Fibroblast of the aortic adventitia (primary cell): ENCODE measurements at regions not wholly inside any gene's neighbourhood (a gene's known extent, or its start where the extent isn't known, plus 50 kb on each side); places are given as distances from the start of the nearest gene placed in this dataset.

Experiments used
- DNase-seq: peaks from one replicate; pipeline ENCODE4 v3.0.0-alpha.2; 2010; ENCODE audit warnings: low read depth
- H3K4me3 ChIP-seq: 2 replicates; pipeline ENCODE4 v1.5.1; 2011; ENCODE audit warnings: low read depth, mild to moderate bottlenecking, control low read depth, low read length, moderate library complexity
- TF ChIP-seq, protein P1 (sequence below): IDR thresholded peaks from 2 replicates; pipeline ENCODE4 v1.5.1; 2011; ENCODE audit warnings: mild to moderate bottlenecking, low read length, control low read depth, inconsistent platforms; ENCODE audit not compliant: insufficient read depth

DNA sequence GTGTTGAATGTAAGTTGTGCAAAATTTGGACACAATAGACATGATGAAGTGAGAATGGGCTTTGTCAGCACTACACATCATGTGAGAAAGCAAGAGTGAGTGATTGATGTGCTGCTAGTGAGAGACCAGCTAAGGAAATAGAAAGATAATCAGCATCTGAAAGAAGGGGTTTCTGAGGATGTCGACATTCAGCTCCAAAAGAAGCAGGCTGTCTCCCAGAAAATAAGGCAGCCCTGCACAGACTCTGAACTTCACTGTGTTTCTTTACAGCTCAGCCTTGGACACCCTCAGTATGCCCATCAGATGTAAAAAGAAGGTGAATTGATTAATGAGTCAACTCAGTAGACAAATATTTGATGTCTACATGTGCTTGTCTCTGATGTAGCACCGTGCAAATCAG, 80.8 kb upstream of the ADCY2 start:
- TF ChIP-seq, protein P1, sequence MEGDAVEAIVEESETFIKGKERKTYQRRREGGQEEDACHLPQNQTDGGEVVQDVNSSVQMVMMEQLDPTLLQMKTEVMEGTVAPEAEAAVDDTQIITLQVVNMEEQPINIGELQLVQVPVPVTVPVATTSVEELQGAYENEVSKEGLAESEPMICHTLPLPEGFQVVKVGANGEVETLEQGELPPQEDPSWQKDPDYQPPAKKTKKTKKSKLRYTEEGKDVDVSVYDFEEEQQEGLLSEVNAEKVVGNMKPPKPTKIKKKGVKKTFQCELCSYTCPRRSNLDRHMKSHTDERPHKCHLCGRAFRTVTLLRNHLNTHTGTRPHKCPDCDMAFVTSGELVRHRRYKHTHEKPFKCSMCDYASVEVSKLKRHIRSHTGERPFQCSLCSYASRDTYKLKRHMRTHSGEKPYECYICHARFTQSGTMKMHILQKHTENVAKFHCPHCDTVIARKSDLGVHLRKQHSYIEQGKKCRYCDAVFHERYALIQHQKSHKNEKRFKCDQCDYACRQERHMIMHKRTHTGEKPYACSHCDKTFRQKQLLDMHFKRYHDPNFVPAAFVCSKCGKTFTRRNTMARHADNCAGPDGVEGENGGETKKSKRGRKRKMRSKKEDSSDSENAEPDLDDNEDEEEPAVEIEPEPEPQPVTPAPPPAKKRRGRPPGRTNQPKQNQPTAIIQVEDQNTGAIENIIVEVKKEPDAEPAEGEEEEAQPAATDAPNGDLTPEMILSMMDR, result no peak
- no peak for DNase-seq
- no peak overlapping the region for H3K4me3 ChIP-seq

DNA sequence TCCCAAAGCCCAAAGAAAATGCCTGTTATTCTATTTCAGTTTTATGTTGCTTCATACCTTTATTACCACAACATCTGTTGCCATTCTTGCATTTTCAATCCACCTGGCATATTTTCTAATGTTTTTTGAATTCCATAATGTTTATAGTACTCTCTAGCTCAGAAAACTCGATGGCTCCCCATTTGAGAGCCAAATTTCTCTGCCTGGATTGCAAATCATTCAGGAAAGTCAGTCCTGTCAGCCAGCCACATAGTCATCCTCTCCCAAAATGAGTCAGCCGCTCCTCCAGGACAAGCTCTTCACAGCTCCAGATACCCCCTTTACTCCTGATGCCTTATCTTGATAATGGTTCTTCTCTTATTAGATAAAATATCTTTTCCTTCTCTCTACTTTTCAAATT, 78.2 kb upstream of the ADCY2 start:
- TF ChIP-seq, protein P1, result no peak
- DNase-seq, result peak; percentile 34
- H3K4me3 ChIP-seq, result no peak overlapping the region

DNA sequence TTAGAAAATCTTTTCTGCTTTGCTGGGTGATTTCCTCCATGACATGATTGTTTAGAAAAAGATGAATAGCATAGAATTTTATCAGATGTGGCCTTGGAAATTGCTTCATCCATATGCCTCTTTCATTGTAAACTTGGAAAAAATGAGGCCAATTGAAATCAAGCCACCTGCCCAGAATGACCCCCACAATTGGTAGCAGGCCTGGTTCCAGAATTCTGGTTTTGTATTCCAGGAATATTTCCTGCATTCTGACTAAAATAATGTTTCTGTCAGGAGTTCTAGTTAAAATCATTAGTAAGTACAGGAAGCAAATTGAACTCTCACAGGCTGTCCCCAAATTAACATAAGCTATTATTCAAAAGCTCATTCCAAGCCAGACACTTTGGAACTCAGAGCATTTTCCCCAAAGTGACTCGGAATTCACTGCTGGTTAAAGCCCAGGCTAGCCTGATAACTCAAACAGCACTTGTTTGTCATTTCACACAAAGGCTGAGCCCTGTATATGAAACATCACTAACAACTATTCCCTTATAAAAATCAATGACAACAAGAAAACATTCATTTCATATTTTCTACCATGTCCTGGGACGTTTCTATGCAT, 75.1 kb upstream of the ADCY2 start:
- no peak overlapping the region for H3K4me3 ChIP-seq
- TF ChIP-seq, protein P1, result no peak
- peak; percentile 84 for DNase-seq

DNA sequence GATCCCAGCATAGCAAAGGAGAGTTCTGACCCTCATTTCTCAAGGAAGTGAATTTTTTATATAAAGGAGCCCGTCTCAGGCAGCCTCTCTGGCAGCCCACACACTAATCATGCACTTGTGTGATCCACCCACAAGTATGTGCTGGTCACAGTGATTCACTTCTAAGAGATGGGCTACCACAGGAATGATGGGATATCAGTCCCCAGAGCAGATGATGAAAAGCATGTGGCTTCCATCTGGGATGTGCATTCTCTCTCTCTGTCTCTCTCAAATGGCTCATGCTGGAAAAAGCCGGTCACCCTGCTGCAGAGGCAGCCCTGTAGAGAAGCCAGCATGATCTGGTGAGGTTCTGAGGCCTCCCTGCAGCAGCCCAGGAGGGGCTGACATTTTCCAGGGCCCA, 74.2 kb upstream of the ADCY2 start:
- TF ChIP-seq, protein P1, result no peak
- H3K4me3 ChIP-seq, result no peak overlapping the region
- peak; percentile 97 for DNase-seq

DNA sequence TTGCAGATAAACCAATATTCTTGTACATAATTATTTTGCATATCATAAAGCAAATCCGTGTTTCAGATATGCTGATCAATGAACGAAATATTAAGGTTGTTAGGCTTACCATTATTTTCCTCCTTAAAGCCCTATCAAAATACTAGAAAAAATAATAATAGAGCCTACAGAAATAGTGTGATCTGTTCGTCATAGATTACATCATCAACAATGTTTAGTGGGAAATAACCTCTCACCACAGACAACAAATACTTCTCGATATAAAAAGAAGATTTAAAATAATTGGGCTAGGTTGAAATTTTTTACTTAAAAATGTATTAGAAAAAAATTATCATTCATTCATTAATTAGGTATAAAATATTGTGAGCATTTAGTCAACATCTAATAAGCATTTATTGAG, 71.0 kb upstream of the ADCY2 start:
- TF ChIP-seq, protein P1, result no peak
- no peak for DNase-seq
- no peak overlapping the region for H3K4me3 ChIP-seq

DNA sequence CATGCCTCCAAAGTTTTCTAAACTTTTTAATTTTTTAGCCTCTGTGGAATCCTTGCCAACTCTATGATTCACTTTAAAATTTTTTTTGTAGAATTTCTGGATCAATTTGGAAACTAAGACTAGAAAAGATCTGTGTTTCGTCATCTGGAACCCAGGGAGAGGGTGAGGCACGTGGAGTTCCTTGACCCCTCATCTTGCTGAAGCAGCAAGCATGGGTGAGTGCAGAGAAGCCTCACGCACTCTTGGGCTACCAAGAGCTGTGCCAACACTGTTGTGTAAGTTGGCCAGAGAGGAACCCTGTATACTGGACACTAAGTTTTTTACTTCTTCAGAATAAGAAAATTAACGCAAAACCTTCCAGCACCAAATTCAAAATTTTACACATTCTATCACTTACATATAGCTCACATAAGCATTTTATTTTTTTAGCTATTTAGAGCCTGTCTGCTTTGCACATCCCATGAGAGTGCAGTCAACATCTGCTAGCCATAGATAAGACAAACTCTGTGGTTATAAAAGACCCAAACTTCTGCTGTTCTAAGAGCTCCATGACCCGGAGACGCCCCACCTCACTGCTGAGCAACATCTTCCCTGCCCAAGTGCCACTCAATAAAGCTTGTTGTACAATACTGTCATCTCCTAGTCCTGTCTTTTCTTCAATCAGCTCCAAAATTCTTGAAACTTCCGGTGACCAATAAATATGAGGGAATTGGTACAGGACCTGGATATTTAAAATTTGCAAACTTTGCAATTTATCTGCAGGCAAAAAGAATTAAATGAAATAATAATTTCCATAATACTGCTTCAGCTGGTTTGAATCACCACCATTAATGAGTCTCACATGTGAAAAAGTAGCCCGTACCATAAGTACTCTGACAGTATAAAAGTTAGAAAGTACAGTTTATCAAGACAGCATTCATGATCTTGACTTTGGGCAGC, 69.7 kb upstream of the ADCY2 start:
- peak; percentile 84 for DNase-seq
- no peak overlapping the region for H3K4me3 ChIP-seq
- TF ChIP-seq, protein P1, result no peak
